GM12872 (cell line): ENCODE measurements at regions not wholly inside any gene's neighbourhood (a gene's known extent, or its start where the extent isn't known, plus 50 kb on each side); places are given as distances from the start of the nearest gene placed in this dataset.

ENCODE experiments used
- TF ChIP-seq, protein P1 (sequence below): IDR thresholded peaks from 3 replicates; pipeline ENCODE4 v1.5.1; 2011; ENCODE audit warnings: low read depth, mild to moderate bottlenecking, low read length, moderate library complexity; ENCODE audit not compliant: insufficient read depth

DNA sequence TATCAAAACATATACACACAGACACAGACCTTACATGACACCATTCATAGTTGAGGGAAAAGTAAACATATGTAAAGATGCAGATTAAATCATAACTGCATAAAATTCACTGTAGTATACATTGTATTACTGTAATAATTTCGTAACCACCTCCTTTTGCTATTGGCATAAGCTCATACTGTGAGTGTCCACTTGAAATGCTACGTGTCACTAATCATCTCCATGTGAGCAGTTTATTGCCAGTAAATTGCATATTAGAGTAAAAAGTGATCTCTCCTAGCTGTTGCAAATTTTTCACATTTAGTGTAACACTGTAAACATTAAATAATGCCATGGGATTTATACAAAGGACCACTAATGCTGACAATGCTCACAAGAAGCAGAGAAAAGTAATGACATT, 256.7 kb upstream of the GNPDA2 start:
- TF ChIP-seq, protein P1, sequence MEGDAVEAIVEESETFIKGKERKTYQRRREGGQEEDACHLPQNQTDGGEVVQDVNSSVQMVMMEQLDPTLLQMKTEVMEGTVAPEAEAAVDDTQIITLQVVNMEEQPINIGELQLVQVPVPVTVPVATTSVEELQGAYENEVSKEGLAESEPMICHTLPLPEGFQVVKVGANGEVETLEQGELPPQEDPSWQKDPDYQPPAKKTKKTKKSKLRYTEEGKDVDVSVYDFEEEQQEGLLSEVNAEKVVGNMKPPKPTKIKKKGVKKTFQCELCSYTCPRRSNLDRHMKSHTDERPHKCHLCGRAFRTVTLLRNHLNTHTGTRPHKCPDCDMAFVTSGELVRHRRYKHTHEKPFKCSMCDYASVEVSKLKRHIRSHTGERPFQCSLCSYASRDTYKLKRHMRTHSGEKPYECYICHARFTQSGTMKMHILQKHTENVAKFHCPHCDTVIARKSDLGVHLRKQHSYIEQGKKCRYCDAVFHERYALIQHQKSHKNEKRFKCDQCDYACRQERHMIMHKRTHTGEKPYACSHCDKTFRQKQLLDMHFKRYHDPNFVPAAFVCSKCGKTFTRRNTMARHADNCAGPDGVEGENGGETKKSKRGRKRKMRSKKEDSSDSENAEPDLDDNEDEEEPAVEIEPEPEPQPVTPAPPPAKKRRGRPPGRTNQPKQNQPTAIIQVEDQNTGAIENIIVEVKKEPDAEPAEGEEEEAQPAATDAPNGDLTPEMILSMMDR = no peak

DNA sequence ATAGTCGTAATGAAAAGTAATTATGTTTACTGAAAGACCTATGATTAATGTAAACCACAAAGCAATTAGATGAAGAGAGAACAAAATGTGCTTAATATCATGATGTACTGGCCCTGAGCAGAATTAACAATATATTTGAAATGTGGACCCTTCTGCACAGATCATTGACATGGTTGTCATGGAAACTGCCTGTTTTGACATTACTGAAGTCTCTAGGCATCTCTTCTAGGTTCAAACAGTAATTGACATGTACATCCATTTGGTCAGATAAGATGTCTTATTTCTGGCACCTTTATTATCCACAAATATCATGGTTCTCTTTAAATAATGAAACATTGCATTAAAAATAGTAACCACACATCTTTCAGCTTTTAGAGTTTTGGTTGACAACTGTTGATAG, 251.7 kb upstream of the GNPDA2 start:
- TF ChIP-seq, protein P1 = no peak

DNA sequence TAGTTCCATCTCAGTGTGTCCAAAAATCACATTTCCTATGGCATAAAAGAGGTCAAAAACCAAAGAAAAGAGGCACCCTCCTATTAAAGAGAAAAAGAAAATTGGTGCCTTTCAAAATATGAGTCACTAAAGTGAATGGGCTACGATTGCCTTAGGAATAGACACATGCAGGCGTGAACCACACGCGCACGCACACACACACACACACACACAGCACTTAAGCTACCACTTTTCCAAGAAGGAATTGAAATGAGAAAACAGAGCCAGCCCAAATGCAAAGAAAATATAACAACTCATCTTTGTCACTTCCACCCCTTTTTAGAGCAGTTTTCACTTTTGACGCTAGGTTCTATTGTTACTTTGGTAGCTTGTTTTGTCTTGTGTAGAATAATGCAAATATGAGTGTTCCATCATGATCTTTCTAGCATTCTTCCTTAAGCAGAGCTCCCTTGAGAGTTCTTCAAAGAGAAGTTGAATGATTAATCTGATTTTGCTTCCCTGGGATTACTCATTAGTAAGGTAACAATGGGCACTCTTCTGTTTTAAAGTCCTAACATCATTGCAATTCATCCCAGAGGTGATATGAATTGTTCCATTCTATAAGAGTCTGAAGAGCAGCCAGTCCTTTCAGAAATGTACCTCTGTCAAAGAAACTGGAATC, 239.2 kb upstream of the GNPDA2 start:
- TF ChIP-seq, protein P1 = no peak

DNA sequence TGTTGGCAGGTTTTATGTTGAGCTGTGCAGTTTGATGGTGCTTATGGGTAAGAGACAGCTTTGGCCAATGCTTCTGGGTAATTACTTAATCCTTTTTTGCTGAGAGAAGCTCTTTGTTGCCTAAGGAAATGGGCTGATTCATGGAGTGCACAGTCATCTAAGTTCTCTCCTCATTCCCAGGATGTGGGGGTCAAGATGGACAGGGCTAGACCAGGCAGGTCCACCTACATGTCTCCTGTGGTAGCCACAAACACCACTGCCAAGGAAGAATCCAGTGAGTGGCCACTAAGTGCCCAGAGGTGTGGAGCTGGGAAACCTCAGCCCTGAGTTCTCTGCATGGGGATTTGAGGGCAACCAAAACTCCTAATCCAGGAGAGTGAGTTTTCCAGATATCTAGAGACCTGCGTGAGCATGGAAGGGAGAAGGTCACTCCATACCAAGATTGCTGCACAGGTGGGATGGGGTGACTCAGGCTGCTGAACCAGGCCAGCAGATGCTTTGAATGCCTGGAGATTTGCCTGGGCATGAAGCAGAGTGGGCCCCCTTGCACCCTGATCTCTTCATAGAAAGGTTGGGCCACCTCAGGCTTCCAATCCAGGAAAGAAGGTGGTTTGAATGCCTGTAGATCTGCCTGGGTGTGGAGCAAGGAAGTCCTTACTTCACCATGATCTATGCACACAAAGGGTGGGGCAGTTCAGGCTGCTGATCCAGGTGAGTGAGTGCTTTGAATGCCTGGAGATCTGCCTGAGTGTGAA, 234.8 kb upstream of the GNPDA2 start:
- TF ChIP-seq, protein P1 = no peak

DNA sequence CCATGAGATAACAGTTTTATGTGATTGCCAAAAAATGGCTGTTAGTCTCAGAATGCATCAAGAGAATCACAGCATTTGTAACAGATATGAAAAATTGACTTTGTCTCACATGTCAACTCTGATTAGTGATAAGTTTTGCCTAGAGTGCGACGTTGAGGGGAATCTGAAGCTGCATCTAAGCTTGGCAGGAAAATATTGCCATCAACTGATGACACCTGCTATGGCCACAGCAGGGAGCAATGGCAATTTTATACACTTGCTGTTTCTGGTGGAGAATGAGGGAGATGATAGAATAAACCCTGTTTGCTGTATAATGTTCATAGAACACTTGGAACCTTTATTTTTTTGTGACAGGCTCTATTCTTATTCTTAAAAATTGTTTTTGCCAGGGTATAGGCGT, 205.4 kb upstream of the GNPDA2 start:
- TF ChIP-seq, protein P1 = no peak

DNA sequence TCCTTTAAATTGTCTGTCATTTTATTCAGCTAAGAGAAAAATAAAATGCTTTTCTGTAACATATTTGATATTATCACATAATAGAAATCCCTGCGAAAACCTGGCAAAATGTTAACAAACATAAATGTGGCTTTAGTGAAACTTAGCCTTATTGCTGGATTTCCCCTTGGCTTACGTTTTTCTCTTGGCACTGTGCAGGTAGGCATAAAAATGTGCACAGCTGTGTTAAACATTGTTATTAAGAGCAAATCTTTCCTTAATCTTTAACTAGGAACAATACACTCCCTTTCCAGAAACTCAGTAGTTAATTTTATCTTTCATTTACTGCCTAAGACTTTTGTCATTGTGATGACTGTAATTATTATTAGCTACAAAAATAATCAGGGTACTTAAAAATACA, 202.4 kb upstream of the GNPDA2 start:
- TF ChIP-seq, protein P1 = no peak

DNA sequence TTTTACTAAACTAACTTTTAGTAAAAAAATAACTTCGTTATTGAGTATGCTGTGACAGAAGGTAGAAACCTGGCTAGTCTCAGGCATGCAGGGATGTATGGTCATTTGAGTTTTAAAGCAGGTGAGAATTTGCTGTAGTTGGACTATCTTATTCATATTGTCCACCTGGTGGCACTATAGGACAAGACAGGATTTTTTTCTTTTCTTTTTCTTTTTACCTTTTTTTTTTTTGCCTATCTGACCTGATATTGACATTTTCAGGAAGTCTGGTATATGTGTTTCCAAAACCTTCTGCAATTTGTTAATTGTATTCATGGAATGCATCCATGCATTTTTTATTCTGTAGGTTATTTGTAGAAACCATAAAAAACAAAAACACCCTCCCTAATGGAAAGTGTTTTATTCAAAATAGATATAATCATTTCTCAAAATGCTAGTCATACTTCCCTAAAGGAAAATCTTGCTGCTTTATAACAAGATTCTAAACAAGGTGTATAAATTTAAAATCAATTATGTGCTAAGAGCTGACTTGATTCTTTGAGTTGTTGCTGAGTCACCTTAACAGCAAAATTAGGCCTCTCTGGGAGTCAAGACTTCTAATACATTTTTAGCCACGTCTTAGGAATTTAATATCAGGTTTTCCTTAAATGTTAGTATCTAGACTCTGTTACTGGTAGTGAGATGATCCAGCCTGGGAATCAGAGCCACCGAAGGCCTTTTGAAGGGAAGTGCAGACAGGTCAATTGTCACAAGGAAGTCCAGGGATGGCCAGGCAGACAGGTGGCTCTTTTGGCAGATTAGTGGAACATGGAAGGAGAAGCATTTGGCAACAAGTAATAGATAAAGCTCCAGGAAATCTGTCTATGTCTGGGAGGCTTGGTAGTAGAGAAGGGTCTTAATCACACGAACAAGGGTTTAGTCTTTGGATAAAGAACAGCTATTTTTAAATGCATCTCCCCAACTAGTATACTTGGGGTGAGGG, 201.3 kb upstream of the GNPDA2 start:
- TF ChIP-seq, protein P1 = peak; percentile 50; the same call in 2 of the 3 replicates
